GM12878 (cell line): ENCODE measurements at regions not wholly inside any gene's neighbourhood (a gene's known extent, or its start where the extent isn't known, plus 50 kb on each side); places are given as distances from the start of the nearest gene placed in this dataset.

Experiments
- ATAC-seq: fragments of 200-7000 bp; cut with Tn5 transposase; 3 replicates; pipeline ENCODE4 v1.9.1; 2020; ENCODE audit warnings: mild to moderate bottlenecking, moderate library complexity
- BruUV-seq: library from RNA; stranded (reverse); fragments of 400-500 nt; replicated peaks from 2 replicates; lab custom pipeline; 2021; lab: Mats Ljungman, UMichigan
- CTCF ChIA-PET: fragments of 300-600 bp; sonication (Branson Sonifier 250); formaldehyde crosslinking; extraction: SDS; loops from one replicate; lab custom pipeline; 2021; ENCODE audit warnings: inconsistent platforms; lab: Yijun Ruan, JAX
- POLR2A ChIA-PET: fragments of 350-600 bp; formaldehyde crosslinking; extraction: SDS; loops from one replicate; lab custom pipeline; 2021; ENCODE audit warnings: inconsistent platforms; lab: Charles Lee
- RAD21 ChIA-PET: fragments of 300-600 bp; sonication (Branson Sonifier 250); formaldehyde crosslinking; loops from one replicate; lab custom pipeline; 2023; ENCODE audit warnings: antibody characterized with exemption; ENCODE audit not compliant: unreplicated experiment; lab: Charles Lee
- SMC1A ChIA-PET: fragments of 300-600 bp; sonication (Branson Sonifier 250); formaldehyde crosslinking; loops from one replicate; lab custom pipeline; 2023; ENCODE audit not compliant: unreplicated experiment, uncharacterized antibody; lab: Charles Lee
- DNase-seq: peaks from one replicate; pipeline ENCODE4 v3.0.0-alpha.2; 2011; ENCODE audit warnings: low read depth, low spot score
- FAIRE-seq: peaks from 3 replicates; lab custom pipeline; 2011; peaks lifted over from hg19 to GRCh38; lab: Jason Lieb, UNC
- H2AFZ ChIP-seq: 2 replicates; pipeline ENCODE4 v1.6.0; 2011; ENCODE audit warnings: low read depth, low read length, control low read depth; ENCODE audit not compliant: control insufficient read depth
- H3K27ac ChIP-seq: 2 replicates; pipeline ENCODE4 v1.5.1; 2011; ENCODE audit warnings: control low read depth; ENCODE audit not compliant: control insufficient read depth, insufficient read depth
- H3K27me3 ChIP-seq, 2 experiments: replicated peaks in 1 of 2; 2 replicates each; pipeline versions ENCODE4 v1.6.0 to v1.6.1; 2011; ENCODE audit warnings: low read length in 1 of 2; ENCODE audit not compliant: control insufficient read depth in 2 of 2, insufficient read depth in 2 of 2
- H3K36me3 ChIP-seq, 2 experiments: 2 replicates each; pipeline ENCODE4 v1.5.1; 2011; ENCODE audit warnings: low read length in 1 of 2; ENCODE audit not compliant: control insufficient read depth in 2 of 2, insufficient read depth in 2 of 2
- H3K4me1 ChIP-seq: 2 replicates; pipeline ENCODE4 v1.6.1; 2011; ENCODE audit warnings: mild to moderate bottlenecking, low read length, moderate library complexity, mixed read lengths; ENCODE audit not compliant: control insufficient read depth, insufficient read depth
- H3K4me2 ChIP-seq: 2 replicates; pipeline ENCODE4 v1.6.0; 2011; ENCODE audit warnings: control low read depth; ENCODE audit not compliant: control insufficient read depth, insufficient read depth
- H3K4me3 ChIP-seq: fragments of 200-600 bp; sonication (generic); 2 replicates; pipeline ENCODE4 v1.5.1; 2016
- H3K79me2 ChIP-seq: 2 replicates; pipeline ENCODE4 v1.6.0; 2011; ENCODE audit warnings: low read length; ENCODE audit not compliant: control insufficient read depth, insufficient read depth
- H3K9ac ChIP-seq: 2 replicates; pipeline ENCODE4 v1.8.0; 2011; ENCODE audit warnings: low read length, control low read depth, mixed read lengths; ENCODE audit not compliant: control insufficient read depth, insufficient read depth
- H3K9me3 ChIP-seq: replicated peaks from 3 replicates; pipeline ENCODE4 v1.5.1; 2011; ENCODE audit warnings: mild to moderate bottlenecking, low read length; ENCODE audit not compliant: control insufficient read depth, insufficient read depth
- H4K20me1 ChIP-seq: 2 replicates; pipeline ENCODE4 v1.6.0; 2011; ENCODE audit not compliant: control insufficient read depth, insufficient read depth
- EP300 ChIP-seq, 2 experiments: fragments of 150-350 bp in 1 of 2; IDR thresholded peaks; 2 replicates each; pipeline ENCODE4 v1.6.1; 2011 to 2012; ENCODE audit warnings: low read depth in 2 of 2, low read length in 2 of 2, borderline replicate concordance in 1 of 2, improper control_type of control experiment in 1 of 2, inconsistent platforms in 1 of 2; ENCODE audit not compliant: control insufficient read depth in 1 of 2
- HSF1 ChIP-seq: fragments of 150-350 bp; IDR thresholded peaks from 2 replicates; pipeline ENCODE4 v1.6.1; 2014; ENCODE audit warnings: mild to moderate bottlenecking, low read depth, low read length
- MTA3 ChIP-seq: IDR thresholded peaks from 2 replicates; pipeline ENCODE4 v1.6.1; 2012; ENCODE audit warnings: low read length, inconsistent platforms, borderline replicate concordance
- NFIC ChIP-seq: IDR thresholded peaks from 2 replicates; pipeline ENCODE4 v1.6.1; 2012; ENCODE audit warnings: low read depth, mild to moderate bottlenecking, inconsistent platforms, low read length, moderate library complexity
- NR2C2 ChIP-seq: IDR thresholded peaks from 2 replicates; pipeline ENCODE4 v1.6.1; 2011; ENCODE audit warnings: borderline replicate concordance, low read depth; ENCODE audit not compliant: control insufficient read depth, insufficient read length
- POU2F2 ChIP-seq: IDR thresholded peaks from 3 replicates; pipeline ENCODE4 v1.6.1; 2011; ENCODE audit warnings: low read depth, mild to moderate bottlenecking, low read length, borderline replicate concordance
- SREBF1 ChIP-seq: IDR thresholded peaks from 2 replicates; pipeline ENCODE4 v1.6.1; 2012; ENCODE audit warnings: mild to moderate bottlenecking, low read length
- ZNF24 ChIP-seq: fragments of 450-650 bp; IDR thresholded peaks from 2 replicates; pipeline ENCODE4 v1.6.1; 2017; ENCODE audit warnings: antibody characterized with exemption, mild to moderate bottlenecking
- WGBS: methylation state at CpG from one replicate; pipeline ENCODE4 v1.1.6; 2016; ENCODE audit warnings: low lambda C conversion rate; ENCODE audit not compliant: insufficient replicate concordance, insufficient coverage; ENCODE audit errors: missing lambda C conversion rate; 5-methylcytosine and 5-hydroxymethylcytosine counted together
- in situ Hi-C: fragments of 300-500 bp; cut with MboI; formaldehyde crosslinking; loops from 9 replicates; pipeline ENCODE4 v1.14.3; 2018; ENCODE audit warnings: mixed read lengths
- intact Hi-C: fragments of 100-400 bp; cut with micrococcal nuclease; formaldehyde crosslinking; loops from one replicate; pipeline ENCODE4 v1.14.2; 2022; ENCODE audit not compliant: unreplicated experiment

DNA sequence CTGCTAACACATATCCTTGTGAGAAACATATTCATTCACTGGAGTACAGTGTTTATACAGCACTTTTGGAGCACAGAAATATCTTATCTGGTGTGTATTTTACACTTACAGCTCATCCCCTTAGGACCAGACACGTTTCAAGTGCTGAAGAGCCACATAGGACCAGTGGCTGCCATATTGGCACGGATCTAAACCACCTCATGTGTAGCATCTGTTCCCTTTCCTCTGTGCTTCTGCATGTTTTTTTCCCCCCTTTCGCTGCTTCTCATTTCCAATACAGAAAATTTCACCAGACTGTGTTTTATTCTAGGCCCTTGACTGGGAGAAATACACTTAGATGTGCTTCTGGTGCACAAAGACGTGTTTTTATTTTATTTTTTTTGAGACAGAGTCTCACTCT lies 69.7 kb upstream of the RBMX start:
- Histone ChIP-seq H3K4me2 (no peak overlapping the region), H3K79me2 (no peaks in the 10 kb centered on the region), H3K36me3 (no peaks in the 10 kb centered on the region), H3K4me1 (no peaks in the 10 kb centered on the region), H3K4me3 (no peak overlapping the region), H3K27me3 (no peaks in the 10 kb centered on the region), H2AFZ (no peak overlapping the region), H4K20me1 (no peaks in the 10 kb centered on the region), H3K9me3 (no peaks in the 10 kb centered on the region), H3K9ac (no peak overlapping the region), H3K27ac (no peak overlapping the region)
- no TSS peak for BruUV-seq
- FAIRE-seq (no peak), ATAC-seq (no peak), DNase-seq (no peak)
- 46% methylated on average over 4 of the region's 4 CpGs for WGBS
- ChIA-PET RAD21 (interaction anchor here (0.6 kb wide), 1 partner anchor 1180 kb away, joined by 3 read pairs; no protein-coding TSS in a partner anchor), SMC1A (no interaction called here), POLR2A (no interaction called here), CTCF (no interaction called here)
- intact Hi-C loops (loop anchor here (10.0 kb wide), 1 partner anchor 1075 kb away; no protein-coding TSS in a partner anchor), in situ Hi-C loops (loop anchor here (10.0 kb wide), 1 partner anchor 245 kb away; no protein-coding TSS in a partner anchor)
- no peak for TF ChIP-seq HSF1
- no peak for TF ChIP-seq NFIC
- no peak for TF ChIP-seq SREBF1
- TF ChIP-seq ZNF24, result no peak
- no peak for TF ChIP-seq EP300 (IDR thresholded peaks at IDR 0.05; ENCODE audit: borderline replicate concordance in 1 of 2, control insufficient read depth in 1 of 2, low read depth in 2 of 2, low read length in 2 of 2)
- no peak for TF ChIP-seq NR2C2
- TF ChIP-seq POU2F2, result no peak
- TF ChIP-seq MTA3, result no peak
